Body of pancreas (tissue), 4 donors: ENCODE measurements at regions not wholly inside any gene's neighbourhood (a gene's known extent, or its start where the extent isn't known, plus 50 kb on each side); places are given as distances from the start of the nearest gene placed in this dataset.

ENCODE experiments used
- ATAC-seq: fragments of 150-250 bp; one replicate; pipeline ENCODE4 v1.9.1; 2016
- DNase-seq, 4 donors: peaks; one replicate each; pipeline ENCODE4 v3.0.0-alpha.2; 2019
- H3K27ac ChIP-seq, 4 donors: fragments of 200-600 bp; sonication (generic); 1 replicate in 3 of 4; 2 replicates in 1 of 4; pipeline versions ENCODE4 v1.5.1 to v1.6.1; 2016 to 2019; ENCODE audit warnings: mild to moderate bottlenecking in 1 of 4, mixed read lengths in 1 of 4, moderate library complexity in 1 of 4
- H3K27me3 ChIP-seq, 2 donors: fragments of 200-600 bp; sonication (generic); one replicate each; pipeline ENCODE4 v1.6.0; 2016; ENCODE audit warnings: mild to moderate bottlenecking in 1 of 2
- H3K36me3 ChIP-seq, 2 donors: fragments of 200-600 bp; sonication (generic); replicated peaks in 1 of 2; 2 replicates each; pipeline ENCODE4 v1.5.1; 2016; ENCODE audit warnings: low read depth in 2 of 2; ENCODE audit not compliant: insufficient read depth in 1 of 2
- H3K4me1 ChIP-seq: fragments of 200-600 bp; sonication (generic); one replicate; pipeline ENCODE4 v1.6.0; 2016
- H3K4me3 ChIP-seq, 2 donors: fragments of 200-600 bp; sonication (generic); 1 replicate in 1 of 2; 2 replicates in 1 of 2; pipeline ENCODE4 v1.5.1; 2016 to 2019
- H3K9me3 ChIP-seq, 3 donors: fragments of 200-600 bp; sonication (generic); 1 replicate in 2 of 3; 2 replicates in 1 of 3; pipeline ENCODE4 v1.5.1; 2016
- POLR2A ChIP-seq, 3 donors: fragments of 450-650 bp; IDR thresholded peaks; one replicate each; pipeline ENCODE4 v1.6.1; 2016; ENCODE audit warnings: antibody characterized with exemption in 3 of 3, mild to moderate bottlenecking in 2 of 3
- WGBS, 2 donors: methylation state at CpG; one replicate each; pipeline ENCODE4 v1.1.5; 2017; 5-methylcytosine and 5-hydroxymethylcytosine counted together
- intact Hi-C: fragments of 100-400 bp; cut with DNase I; formaldehyde crosslinking; loops from one replicate; pipeline ENCODE4 v1.15.1; 2023
- TF ChIP-seq, protein P1 (sequence below), 7 experiments: fragments of 450-650 bp in 4 of 7; fragments of 200-600 bp in 3 of 7; sonication (generic) in 3 of 7; IDR thresholded peaks; one replicate each; pipeline ENCODE4 v1.5.1; 2016 to 2019; ENCODE audit warnings: antibody characterized with exemption in 7 of 7

GRCh38 chr14:30257946-30258661 is 300.9 kb upstream of the G2E3 start:
- Histone ChIP-seq H3K4me3 (no peak overlapping the region), H3K36me3 (no peaks in the 10 kb centered on the region), H3K9me3 (no peaks in the 10 kb centered on the region), H3K27me3 (no peaks in the 10 kb centered on the region), H3K27ac (no peak overlapping the region), H3K4me1 (no peaks in the 10 kb centered on the region)
- ATAC-seq: no peak
- WGBS, 2 donors: 64 to 66% methylated on average over 1 of the region's 1 CpG
- DNase-seq: no peak
- TF ChIP-seq POLR2A (IDR thresholded peaks at IDR 0.05): no peak
- TF ChIP-seq, protein P1, sequence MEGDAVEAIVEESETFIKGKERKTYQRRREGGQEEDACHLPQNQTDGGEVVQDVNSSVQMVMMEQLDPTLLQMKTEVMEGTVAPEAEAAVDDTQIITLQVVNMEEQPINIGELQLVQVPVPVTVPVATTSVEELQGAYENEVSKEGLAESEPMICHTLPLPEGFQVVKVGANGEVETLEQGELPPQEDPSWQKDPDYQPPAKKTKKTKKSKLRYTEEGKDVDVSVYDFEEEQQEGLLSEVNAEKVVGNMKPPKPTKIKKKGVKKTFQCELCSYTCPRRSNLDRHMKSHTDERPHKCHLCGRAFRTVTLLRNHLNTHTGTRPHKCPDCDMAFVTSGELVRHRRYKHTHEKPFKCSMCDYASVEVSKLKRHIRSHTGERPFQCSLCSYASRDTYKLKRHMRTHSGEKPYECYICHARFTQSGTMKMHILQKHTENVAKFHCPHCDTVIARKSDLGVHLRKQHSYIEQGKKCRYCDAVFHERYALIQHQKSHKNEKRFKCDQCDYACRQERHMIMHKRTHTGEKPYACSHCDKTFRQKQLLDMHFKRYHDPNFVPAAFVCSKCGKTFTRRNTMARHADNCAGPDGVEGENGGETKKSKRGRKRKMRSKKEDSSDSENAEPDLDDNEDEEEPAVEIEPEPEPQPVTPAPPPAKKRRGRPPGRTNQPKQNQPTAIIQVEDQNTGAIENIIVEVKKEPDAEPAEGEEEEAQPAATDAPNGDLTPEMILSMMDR (IDR thresholded peaks at IDR 0.05): no peak
- intact Hi-C loops: no loop called here

- intact Hi-C loops: no loop called here
- TF ChIP-seq, protein P1 (IDR thresholded peaks at IDR 0.05): no peak
- no peak for TF ChIP-seq POLR2A (IDR thresholded peaks at IDR 0.05)
- H3K27me3 ChIP-seq: no peaks in the 10 kb centered on the region
- H3K9me3 ChIP-seq: no peaks in the 10 kb centered on the region
- 73 to 79% methylated on average over 9 of the region's 9 CpGs for WGBS, 2 donors
- H3K4me1 ChIP-seq: no peaks in the 10 kb centered on the region
- ATAC-seq (no peak), DNase-seq (no peak)
- H3K27ac ChIP-seq: no peak overlapping the region
- H3K4me3 ChIP-seq: no peak overlapping the region
- H3K36me3 ChIP-seq: no peaks in the 10 kb centered on the region
Observed at GRCh38 chr14:30260833-30261607, 297.9 kb upstream of the G2E3 start.

- TF ChIP-seq, protein P1 (IDR thresholded peaks at IDR 0.05): no peak
- no peak for TF ChIP-seq POLR2A (IDR thresholded peaks at IDR 0.05)
Observed at GRCh38 chr14:30264161-30264560, 294.8 kb upstream of the G2E3 start.

GRCh38 chr14:30266290-30266689 is 292.7 kb upstream of the G2E3 start:
- Histone ChIP-seq H3K4me3 (no peak overlapping the region), H3K9me3 (no peaks in the 10 kb centered on the region), H3K27ac (no peak overlapping the region), H3K4me1 (peaks cover 7% of the 10 kb centered on the region), H3K36me3 (no peaks in the 10 kb centered on the region), H3K27me3 (no peaks in the 10 kb centered on the region)
- no peak for ATAC-seq
- 86 to 90% methylated on average over 3 of the region's 3 CpGs for WGBS, 2 donors
- TF ChIP-seq POLR2A (IDR thresholded peaks at IDR 0.05): no peak
- TF ChIP-seq, protein P1 (IDR thresholded peaks at IDR 0.05): no peak
- DNase-seq: no peak
- intact Hi-C loops: no loop called here

More at GRCh38 chr14:30264161-30264560, 294.8 kb upstream of the G2E3 start:
- Histone ChIP-seq H3K4me3 (no peak overlapping the region), H3K27ac (no peak overlapping the region), H3K9me3 (no peaks in the 10 kb centered on the region), H3K4me1 (no peaks in the 10 kb centered on the region), H3K36me3 (no peaks in the 10 kb centered on the region), H3K27me3 (no peaks in the 10 kb centered on the region)
- intact Hi-C loops: no loop called here
- DNase-seq: no peak
- ATAC-seq: no peak
